GM20431 (cell line): ENCODE measurements at regions not wholly inside any gene's neighbourhood (a gene's known extent, or its start where the extent isn't known, plus 50 kb on each side); places are given as distances from the start of the nearest gene placed in this dataset.
"Not testable (repeated sequence)": the region's sequence is repeated elsewhere in the genome, so short reads cannot be mapped to it uniquely, and the experiment has no call there.

Experiments
- in situ Hi-C: fragments of 300-500 bp; cut with MseI, MboI; formaldehyde crosslinking; loops from one replicate; pipeline ENCODE4 v1.15.0; 2020; ENCODE audit warnings: low sequenced_read_pairs; ENCODE audit not compliant: unreplicated experiment

DNA sequence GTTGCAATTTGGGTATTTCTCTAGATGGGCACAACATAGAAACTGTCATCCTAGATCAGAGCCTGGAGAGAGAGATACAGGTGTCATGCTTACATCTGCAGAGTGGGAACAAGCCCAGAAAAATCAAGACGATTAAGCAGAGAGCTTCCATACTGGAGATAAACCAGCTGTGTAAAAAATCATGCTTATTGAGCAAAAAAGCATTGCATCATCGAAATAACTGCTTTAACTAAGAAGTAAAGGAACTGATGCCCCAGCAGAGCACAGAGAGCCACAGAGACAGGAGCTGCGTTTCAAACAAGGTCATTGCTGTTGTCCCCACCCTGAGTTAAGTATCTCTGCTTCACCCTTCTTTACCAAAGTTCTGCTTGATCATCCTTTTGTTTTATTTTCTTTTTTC, 138.0 kb downstream of the CCDC74A start:
- in situ Hi-C loops = loop anchor here (25.0 kb wide), 1 partner anchor 253 kb away; no protein-coding TSS in a partner anchor

DNA sequence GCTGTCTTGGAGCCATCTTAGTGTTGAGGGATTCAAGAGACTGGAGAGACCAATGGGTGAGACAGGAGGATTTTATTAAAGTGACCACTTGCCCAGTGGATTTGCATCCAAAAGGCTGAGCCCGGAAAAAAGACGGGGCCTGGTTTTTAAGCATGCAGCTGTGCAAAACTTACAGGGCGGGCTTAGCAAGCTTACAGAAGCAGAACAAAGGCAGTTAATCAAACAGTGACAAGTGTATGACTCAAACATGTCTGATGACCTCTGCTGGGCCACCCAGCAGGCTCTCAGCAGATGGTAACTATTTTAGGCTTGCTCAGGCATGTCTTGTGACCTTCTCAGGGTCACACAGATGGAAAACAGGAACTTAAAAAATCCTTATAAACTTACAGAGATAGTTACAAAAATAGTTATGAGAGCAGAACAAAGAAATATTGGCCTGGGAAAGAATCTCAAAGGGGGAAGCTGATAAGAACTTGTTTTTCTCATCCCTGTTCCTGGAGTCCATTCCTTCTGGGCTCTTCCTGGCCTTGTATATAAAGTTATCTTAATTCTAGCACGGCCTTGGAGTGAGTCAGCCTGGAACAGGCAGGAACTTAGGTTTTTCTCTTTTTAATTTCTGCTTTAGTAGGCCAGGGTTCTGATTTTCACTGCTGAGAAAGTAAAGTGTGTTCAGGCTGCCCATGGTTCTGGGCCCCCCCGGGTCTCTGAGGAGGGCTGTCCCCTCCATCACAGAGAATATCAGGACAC, 141.3 kb downstream of the CCDC74A start:
- in situ Hi-C loops = loop anchor here (25.0 kb wide), 1 partner anchor 257 kb away; no protein-coding TSS in a partner anchor

- in situ Hi-C loops = loop anchor here (25.0 kb wide), 1 partner anchor 260 kb away; no protein-coding TSS in a partner anchor
These were observed 144.3 kb downstream of the CCDC74A start for GRCh38 chr2:131671841-131672470.

GRCh38 chr2:131672471-131673399, 145.0 kb downstream of the CCDC74A start:
- in situ Hi-C loops = loop anchor here (25.0 kb wide), 1 partner anchor 260 kb away; no protein-coding TSS in a partner anchor

GRCh38 chr2:131673400-131674173, 145.9 kb downstream of the CCDC74A start:
- in situ Hi-C loops = loop anchor here (25.0 kb wide), 1 partner anchor 261 kb away; no protein-coding TSS in a partner anchor

DNA sequence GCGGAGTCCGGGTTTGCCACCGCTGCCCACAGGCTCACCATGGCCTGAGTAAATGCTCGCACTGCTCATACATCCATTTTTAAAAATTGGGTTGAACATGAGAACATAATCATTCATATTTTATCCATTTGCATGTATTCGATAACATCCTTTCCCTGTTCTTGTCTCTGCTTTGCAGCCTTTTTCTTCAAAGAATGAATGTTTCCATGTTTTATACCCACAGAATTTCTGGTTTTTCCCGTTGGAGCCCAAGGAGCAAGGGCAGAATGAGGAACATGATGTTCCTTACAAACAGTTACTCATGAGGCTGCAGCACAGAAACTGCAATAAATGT, 146.5 kb downstream of the CCDC74A start:
- in situ Hi-C loops = loop anchor here (25.0 kb wide), 1 partner anchor 262 kb away; no protein-coding TSS in a partner anchor

DNA sequence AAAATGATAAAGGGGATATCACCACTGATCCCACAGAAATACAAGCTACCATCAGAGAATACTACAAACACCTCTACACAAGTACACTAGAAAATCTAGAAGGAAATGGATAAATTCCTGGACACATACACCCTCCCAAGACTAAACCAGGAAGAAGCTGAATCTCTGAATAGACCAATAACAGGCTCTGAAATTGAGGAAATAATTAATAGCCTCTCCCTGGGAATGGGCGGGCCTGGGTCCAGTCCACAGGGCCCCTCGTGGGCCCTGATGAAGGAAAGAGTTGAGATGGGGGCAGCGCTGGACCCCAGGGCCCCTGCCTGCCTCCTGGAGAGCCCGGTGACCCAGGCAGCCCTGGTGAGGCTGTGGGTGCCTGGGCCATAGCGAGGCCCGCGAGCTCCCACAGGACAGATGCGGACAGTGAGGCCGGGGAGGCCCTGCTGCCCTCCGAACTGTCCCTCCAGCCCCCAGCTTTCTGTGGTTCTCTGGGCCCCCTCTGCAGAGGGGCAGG, 154.0 kb downstream of the CCDC74A start:
- in situ Hi-C loops = not testable (repeated sequence)

- in situ Hi-C loops = no loop called here
These were observed 154.6 kb downstream of the CCDC74A start for GRCh38 chr2:131682122-131682944.

- in situ Hi-C loops = not testable (repeated sequence)
These were observed 155.2 kb downstream of the CCDC74A start for GRCh38 chr2:131682945-131683330.

DNA sequence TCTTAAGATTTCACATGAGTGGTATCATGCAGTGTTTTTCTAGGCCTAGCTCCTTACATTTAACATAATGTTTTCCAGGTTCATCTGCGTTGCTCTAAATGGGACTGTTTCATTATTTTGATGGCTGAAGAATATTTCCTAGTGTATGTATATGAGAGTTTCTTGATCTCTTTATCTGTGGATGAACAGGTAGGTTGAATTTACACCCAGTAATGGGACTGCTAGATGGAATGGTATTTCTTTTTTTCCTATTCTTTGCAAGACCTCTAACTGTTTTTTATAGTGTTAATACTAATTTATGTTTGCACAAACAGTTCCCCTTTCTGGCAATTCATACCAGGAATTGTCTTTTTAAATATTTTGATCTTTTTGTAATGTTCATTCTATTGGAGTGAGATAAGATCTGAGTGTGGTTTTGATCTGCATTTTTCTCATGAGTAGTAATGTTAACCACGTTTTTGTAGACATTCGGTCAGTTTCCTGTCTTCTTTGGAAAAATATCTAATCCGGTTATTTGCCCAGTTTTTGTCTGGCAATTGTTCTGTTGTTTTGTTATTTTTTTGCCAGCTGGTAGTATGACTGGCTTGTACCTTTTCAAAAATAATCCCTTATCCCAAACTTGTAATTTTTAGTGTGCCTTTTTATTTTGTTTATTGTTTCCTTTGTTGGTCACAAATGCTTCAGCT, 157.1 kb downstream of the CCDC74A start:
- in situ Hi-C loops = not testable (repeated sequence)

- in situ Hi-C loops = not testable (repeated sequence)
These were observed 158.6 kb downstream of the CCDC74A start for GRCh38 chr2:131686164-131686893.

- in situ Hi-C loops = not testable (repeated sequence)
These were observed 159.2 kb downstream of the CCDC74A start for GRCh38 chr2:131686894-131687238.

- in situ Hi-C loops = not testable (repeated sequence)
These were observed 161.4 kb downstream of the CCDC74A start for GRCh38 chr2:131689066-131689465.

DNA sequence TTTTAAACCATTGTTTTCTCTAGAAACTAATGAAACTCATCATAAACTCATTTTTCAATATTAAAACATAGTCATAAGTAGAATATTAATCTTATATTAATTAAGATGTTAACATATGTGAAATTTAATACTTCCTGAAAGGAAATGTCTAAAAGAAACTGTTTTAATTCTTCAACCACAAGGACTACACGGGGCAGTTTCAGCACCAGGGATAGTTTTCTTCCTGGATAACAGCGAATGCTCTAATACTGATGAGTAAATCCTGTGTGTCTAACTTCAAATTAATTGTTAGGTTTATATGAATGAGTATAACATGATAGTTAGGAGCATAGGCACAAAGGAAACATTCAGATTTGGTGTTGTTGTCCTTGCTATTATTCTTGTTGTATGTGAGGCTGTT, 183.6 kb downstream of the CCDC74A start:
- in situ Hi-C loops = not testable (repeated sequence)

DNA sequence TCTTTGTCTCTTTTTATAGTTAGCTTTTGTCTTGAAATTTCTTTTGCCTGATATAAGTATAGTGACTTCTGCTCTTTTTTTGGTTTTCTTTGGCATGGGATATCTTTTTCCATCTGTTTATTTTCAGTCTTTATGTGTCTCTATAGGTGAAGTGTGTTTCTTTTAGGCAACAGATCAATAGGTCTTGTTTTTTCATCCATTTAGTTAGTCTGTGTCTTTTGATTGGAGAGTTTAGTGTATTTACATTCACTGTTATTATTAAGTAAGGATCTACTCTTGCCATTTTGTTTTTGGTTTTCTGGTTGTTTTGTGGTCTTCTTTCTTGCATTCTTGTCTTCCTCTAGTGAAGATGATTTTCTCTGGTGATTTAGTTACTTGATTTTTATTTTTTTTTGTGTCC, 190.2 kb downstream of the CCDC74A start:
- in situ Hi-C loops = not testable (repeated sequence)

DNA sequence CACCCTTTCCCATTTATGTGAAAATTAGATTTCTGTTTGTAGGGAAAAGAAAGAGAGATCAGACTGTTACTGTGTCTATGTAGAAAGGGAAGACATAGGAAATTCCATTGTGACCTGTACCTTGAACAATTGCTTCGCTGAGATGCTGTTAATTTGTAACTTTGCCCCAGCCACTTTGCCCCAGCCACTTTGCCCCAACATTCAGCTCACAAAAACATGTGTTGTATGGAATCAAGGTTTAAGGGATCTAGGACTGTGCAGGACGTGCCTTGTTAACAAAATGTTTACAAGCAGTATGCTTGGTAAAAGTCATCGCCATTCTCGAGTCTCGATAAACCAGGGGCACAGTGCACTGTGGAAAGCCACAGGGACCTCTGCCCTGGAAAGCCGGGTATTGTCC, 193.5 kb downstream of the CCDC74A start:
- in situ Hi-C loops = not testable (repeated sequence)

DNA sequence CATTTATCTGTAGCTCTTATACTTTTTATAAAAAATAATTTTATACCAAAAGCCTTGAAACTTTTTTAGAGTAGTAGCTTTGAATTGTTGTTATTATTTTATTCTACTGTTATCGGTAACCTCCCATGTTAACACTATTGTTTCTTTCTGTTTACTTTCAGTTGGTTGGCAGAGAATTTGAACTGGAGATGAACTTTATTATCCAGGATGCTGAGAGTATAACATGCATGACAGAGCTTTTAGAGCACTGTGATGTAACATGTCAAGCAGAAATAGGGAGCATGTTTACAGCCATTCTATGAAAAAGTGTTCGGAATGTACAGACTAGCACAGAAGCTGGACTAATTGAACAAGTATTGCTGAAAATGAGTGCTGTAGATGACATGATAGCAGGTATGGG, 194.6 kb downstream of the CCDC74A start:
- in situ Hi-C loops = not testable (repeated sequence)
